H1 (cell line): ENCODE measurements at regions not wholly inside any gene's neighbourhood (a gene's known extent, or its start where the extent isn't known, plus 50 kb on each side); places are given as distances from the start of the nearest gene placed in this dataset.

Source experiments
- CTCF ChIA-PET: fragments of 300-600 bp; sonication (Branson Sonifier 250); formaldehyde crosslinking; loops from one replicate; lab custom pipeline; 2021; ENCODE audit not compliant: partially characterized antibody; lab: Charles Lee
- POLR2A ChIA-PET: fragments of 300-600 bp; sonication (Branson Sonifier 250); formaldehyde crosslinking; loops from one replicate; lab custom pipeline; 2021; ENCODE audit warnings: inconsistent platforms; ENCODE audit not compliant: partially characterized antibody; lab: Charles Lee
- DNase-seq, 2 experiments: peaks; one replicate each; pipeline versions ENCODE4 v3.0.0 to v3.0.0-alpha.2; 2010 to 2022; ENCODE audit warnings: low spot score in 2 of 2, low read depth in 1 of 2, mixed read lengths in 1 of 2
- FAIRE-seq: peaks from 2 replicates; lab custom pipeline; 2011; peaks lifted over from hg19 to GRCh38; lab: Jason Lieb, UNC
- H2AFZ ChIP-seq: 2 replicates; pipeline ENCODE4 v1.8.1; 2012; ENCODE audit warnings: low read length, inconsistent platforms
- H2AK5ac ChIP-seq: 2 replicates; pipeline ENCODE4 v1.6.1; 2013; ENCODE audit warnings: low read depth, low read length
- H2BK120ac ChIP-seq: replicated peaks from 2 replicates; pipeline ENCODE3; 2013; ENCODE audit warnings: low read depth, low read length, inconsistent platforms
- H2BK12ac ChIP-seq: 2 replicates; pipeline ENCODE4 v1.6.1; 2013; ENCODE audit warnings: low read depth, low read length
- H2BK15ac ChIP-seq: 2 replicates; pipeline ENCODE4 v1.6.1; 2013; ENCODE audit warnings: low read length
- H2BK20ac ChIP-seq: 2 replicates; pipeline ENCODE4 v1.6.1; 2013; ENCODE audit warnings: low read length
- H2BK5ac ChIP-seq: 2 replicates; pipeline ENCODE4 v1.6.1; 2013; ENCODE audit warnings: low read depth, low read length
- H3K14ac ChIP-seq: 2 replicates; pipeline ENCODE4 v1.6.1; 2013; ENCODE audit warnings: inconsistent platforms; ENCODE audit not compliant: insufficient read length
- H3K18ac ChIP-seq: 2 replicates; pipeline ENCODE4 v1.6.1; 2013; ENCODE audit warnings: low read length; ENCODE audit errors: extremely low read depth
- H3K23ac ChIP-seq: 2 replicates; pipeline ENCODE4 v1.6.1; 2013; ENCODE audit warnings: inconsistent platforms; ENCODE audit not compliant: insufficient read length
- H3K23me2 ChIP-seq: 2 replicates; pipeline ENCODE4 v1.6.1; 2013; ENCODE audit warnings: low read depth, low read length
- H3K27ac ChIP-seq: 2 replicates; pipeline ENCODE4 v1.6.1; 2011; ENCODE audit warnings: low read depth, low read length, inconsistent platforms
- H3K27me3 ChIP-seq, 4 experiments: replicated peaks in 1 of 4; 1 replicate in 1 of 4; 2 replicates in 3 of 4; pipeline versions ENCODE4 v1.6.1 to v1.8.1; 2011 to 2013; ENCODE audit warnings: low read length in 3 of 4, mild to moderate bottlenecking in 3 of 4, inconsistent platforms in 2 of 4, mixed read lengths in 2 of 4, moderate library complexity in 1 of 4; ENCODE audit not compliant: control insufficient read depth in 3 of 4, insufficient read depth in 3 of 4; ENCODE audit errors: extremely low read depth in 1 of 4
- H3K36me3 ChIP-seq, 4 experiments: 2 replicates each; pipeline versions ENCODE4 v1.6.1 to v1.8.1; 2011 to 2013; ENCODE audit warnings: mild to moderate bottlenecking in 4 of 4, low read length in 3 of 4, moderate library complexity in 2 of 4, control low read depth in 1 of 4, inconsistent platforms in 1 of 4; ENCODE audit not compliant: insufficient read depth in 4 of 4, control insufficient read depth in 2 of 4
- H3K4ac ChIP-seq: replicated peaks from 2 replicates; pipeline ENCODE3; 2013; ENCODE audit warnings: low read length, low read depth, mixed read lengths, inconsistent platforms; ENCODE audit not compliant: insufficient read length
- H3K4me1 ChIP-seq, 4 experiments: replicated peaks in 1 of 4; 1 replicate in 1 of 4; 2 replicates in 3 of 4; pipeline versions ENCODE4 v1.6.1 to v1.8.1; 2011 to 2013; ENCODE audit warnings: low read length in 3 of 4, inconsistent platforms in 2 of 4, mixed read lengths in 1 of 4; ENCODE audit not compliant: insufficient read depth in 4 of 4, control insufficient read depth in 3 of 4
- H3K4me2 ChIP-seq, 2 experiments: 2 replicates each; pipeline versions ENCODE4 v1.6.1 to v1.8.1; 2011 to 2013; ENCODE audit warnings: low read depth in 2 of 2, low read length in 2 of 2, control low read depth in 1 of 2, inconsistent platforms in 1 of 2, mild to moderate bottlenecking in 1 of 2; ENCODE audit not compliant: insufficient read depth in 1 of 2
- H3K4me3 ChIP-seq, 4 experiments: fragments of 200-600, 300-600 bp in 1 of 4; sonication (generic), shearing (Covaris generic), sonication (Bioruptor Twin) in 1 of 4; 2 replicates each; pipeline versions ENCODE4 v1.5.1 to v1.8.1; 2011 to 2016; ENCODE audit warnings: low read length in 4 of 4, low read depth in 3 of 4, control low read depth in 2 of 4, inconsistent platforms in 2 of 4, mild to moderate bottlenecking in 2 of 4, mixed read lengths in 1 of 4, moderate library complexity in 1 of 4; ENCODE audit not compliant: insufficient read depth in 2 of 4; ENCODE audit errors: extremely low read depth in 1 of 4
- H3K56ac ChIP-seq: replicated peaks from 2 replicates; pipeline ENCODE3; 2013; ENCODE audit warnings: low read depth, mild to moderate bottlenecking, mixed read lengths, low read length, inconsistent platforms; ENCODE audit not compliant: insufficient read length
- H3K79me1 ChIP-seq: 2 replicates; pipeline ENCODE4 v1.6.1; 2013; ENCODE audit warnings: low read depth, low read length, control low read depth
- H3K79me2 ChIP-seq, 2 experiments: 2 replicates each; pipeline versions ENCODE4 v1.6.1 to v1.8.1; 2012 to 2013; ENCODE audit warnings: low read length in 2 of 2, mild to moderate bottlenecking in 2 of 2, inconsistent platforms in 1 of 2; ENCODE audit not compliant: insufficient read depth in 2 of 2, control insufficient read depth in 1 of 2
- H3K9ac ChIP-seq, 4 experiments: replicated peaks in 1 of 4; 1 replicate in 1 of 4; 2 replicates in 3 of 4; pipeline versions ENCODE4 v1.6.1 to v1.8.1; 2011 to 2013; ENCODE audit warnings: low read depth in 3 of 4, low read length in 3 of 4, control low read depth in 2 of 4, mild to moderate bottlenecking in 2 of 4, moderate library complexity in 2 of 4, inconsistent platforms in 1 of 4; ENCODE audit errors: extremely low read depth in 1 of 4
- H3K9me3 ChIP-seq, 2 experiments: 2 replicates each; pipeline versions ENCODE4 v1.6.1 to v1.8.1; 2012 to 2013; ENCODE audit warnings: mild to moderate bottlenecking in 2 of 2, moderate library complexity in 2 of 2, control low read depth in 1 of 2, inconsistent platforms in 1 of 2, low read depth in 1 of 2, low read length in 1 of 2, mixed read lengths in 1 of 2; ENCODE audit not compliant: insufficient read depth in 2 of 2
- H4K20me1 ChIP-seq, 2 experiments: replicated peaks in 1 of 2; 2 replicates each; pipeline versions ENCODE3 to v1.8.1; 2011 to 2013; ENCODE audit warnings: inconsistent platforms in 2 of 2, low read length in 2 of 2, mild to moderate bottlenecking in 1 of 2; ENCODE audit not compliant: insufficient read depth in 2 of 2, control insufficient read depth in 1 of 2
- H4K5ac ChIP-seq: 2 replicates; pipeline ENCODE4 v1.6.1; 2013; ENCODE audit warnings: low read length, low read depth, mixed read lengths, inconsistent platforms; ENCODE audit not compliant: insufficient read length
- H4K8ac ChIP-seq: 2 replicates; pipeline ENCODE4 v1.8.0; 2013; ENCODE audit warnings: mild to moderate bottlenecking, moderate library complexity, low read length, inconsistent platforms; ENCODE audit not compliant: insufficient read depth; ENCODE audit errors: extremely low read depth
- H4K91ac ChIP-seq: replicated peaks from 2 replicates; pipeline ENCODE3; 2013; ENCODE audit warnings: low read length, mixed read lengths, inconsistent platforms; ENCODE audit not compliant: insufficient read length
- CREB1 ChIP-seq: IDR thresholded peaks from 2 replicates; pipeline ENCODE4 v1.6.1; 2012; ENCODE audit warnings: inconsistent platforms
- E2F6 ChIP-seq: IDR thresholded peaks from 2 replicates; pipeline ENCODE4 v1.6.1; 2012; ENCODE audit warnings: inconsistent platforms
- GABPA ChIP-seq: IDR thresholded peaks from 2 replicates; pipeline ENCODE4 v1.6.1; 2011; ENCODE audit warnings: mild to moderate bottlenecking, low read length, moderate library complexity, borderline replicate concordance; ENCODE audit not compliant: insufficient read depth
- GTF2F1 ChIP-seq: IDR thresholded peaks from 2 replicates; pipeline ENCODE4 v1.6.1; 2012; ENCODE audit warnings: low read depth, low read length, improper control_type of control experiment, borderline replicate concordance
- RFX5 ChIP-seq: IDR thresholded peaks from 2 replicates; pipeline ENCODE4 v1.6.1; 2011; ENCODE audit warnings: low read depth, low read length, improper control_type of control experiment, borderline replicate concordance
- WGBS, 2 experiments: shearing (Covaris generic) in 1 of 2; methylation state at CpG; one replicate each; pipeline versions ENCODE4 v1.1.6 to v1.1.7; 2013 to 2015; ENCODE audit warnings: low lambda C conversion rate in 2 of 2, mixed read lengths in 2 of 2, inconsistent platforms in 1 of 2, low coverage in 1 of 2, missing lambda C conversion rate in 1 of 2; ENCODE audit not compliant: insufficient replicate concordance in 2 of 2, insufficient coverage in 1 of 2, insufficient read length in 1 of 2; ENCODE audit errors: extremely low coverage in 1 of 2, missing lambda C conversion rate in 1 of 2; 5-methylcytosine and 5-hydroxymethylcytosine counted together

- H2BK15ac ChIP-seq = no peak overlapping the region
- H2BK20ac ChIP-seq = no peak overlapping the region
- WGBS, 2 experiments = 93% methylated on average over 3 of the region's 3 CpGs; no CpG with 5 or more reads in 1 of the 2 experiments
- H3K56ac ChIP-seq = no peak overlapping the region
- no peak overlapping the region for H2AFZ ChIP-seq
- CTCF ChIA-PET = interaction anchor here (3.3 kb wide), 1 partner anchor 194 kb away, joined by 17 read pairs; no protein-coding TSS in a partner anchor
- H4K91ac ChIP-seq = no peak overlapping the region
- no peak overlapping the region for H3K18ac ChIP-seq
- no peaks in the 10 kb centered on the region for H3K79me1 ChIP-seq
- H4K5ac ChIP-seq = no peak overlapping the region
- H3K23ac ChIP-seq = no peak overlapping the region
- no peaks in the 10 kb centered on the region for H3K23me2 ChIP-seq
- H2BK12ac ChIP-seq = no peak overlapping the region
- no peak overlapping the region for H3K27ac ChIP-seq
- H3K4me2 ChIP-seq = no peak overlapping the region
- no peak overlapping the region for H3K14ac ChIP-seq
- no peak overlapping the region for H3K9ac ChIP-seq
- FAIRE-seq (no peak), DNase-seq (no peak)
- H4K8ac ChIP-seq = no peak overlapping the region
- H3K9me3 ChIP-seq = no peaks in the 10 kb centered on the region
- H3K4me1 ChIP-seq = peaks cover 0 to 3% (median 0%) of the 10 kb centered on the region in 4 experiments; a peak in 1 of 7 replicates
- H2AK5ac ChIP-seq = no peak overlapping the region
- POLR2A ChIA-PET = no interaction called here
- H3K4ac ChIP-seq = no peak overlapping the region
- H3K27me3 ChIP-seq = no peaks in the 10 kb centered on the region
- H3K4me3 ChIP-seq = no peak overlapping the region
- TF ChIP-seq GTF2F1 (no peak), E2F6 (no peak), GABPA (no peak), RFX5 (no peak), CREB1 (no peak)
- no peaks in the 10 kb centered on the region for H3K79me2 ChIP-seq
- no peaks in the 10 kb centered on the region for H4K20me1 ChIP-seq
- H2BK120ac ChIP-seq = no peak overlapping the region
- H2BK5ac ChIP-seq = no peak overlapping the region
- H3K36me3 ChIP-seq = no peaks in the 10 kb centered on the region
These were observed 74.7 kb upstream of the ITPRID1 start for GRCh38 chr7:31439165-31439564.
